GM23338 (cell line): ENCODE measurements at regions not wholly inside any gene's neighbourhood (a gene's known extent, or its start where the extent isn't known, plus 50 kb on each side); places are given as distances from the start of the nearest gene placed in this dataset.

Source experiments
- ATAC-seq: fragments of 200-7000 bp; cut with Tn5 transposase; 3 replicates; pipeline ENCODE4 v1.9.1; 2020
- DNase-seq: peaks from one replicate; pipeline ENCODE4 v3.0.0-alpha.2; 2015; ENCODE audit warnings: low spot score
- H2AFZ ChIP-seq: fragments of 200-600 bp; sonication (generic); 2 replicates; pipeline ENCODE4 v1.8.0; 2016; ENCODE audit warnings: antibody characterized with exemption, mild to moderate bottlenecking, moderate library complexity
- H3F3A ChIP-seq: fragments of 200-600 bp; sonication (generic); replicated peaks from 2 replicates; pipeline ENCODE4 v1.8.0; 2017; ENCODE audit warnings: antibody characterized with exemption, mixed run types, low read depth
- H3K27ac ChIP-seq: fragments of 200-600 bp; sonication (generic); 2 replicates; pipeline ENCODE4 v1.6.1; 2016; ENCODE audit warnings: low read depth
- H3K27me3 ChIP-seq: fragments of 200-600 bp; sonication (generic); 2 replicates; pipeline ENCODE4 v1.8.0; 2016; ENCODE audit warnings: mild to moderate bottlenecking, mixed run types, moderate library complexity; ENCODE audit not compliant: insufficient read depth
- H3K36me3 ChIP-seq: fragments of 200-600 bp; sonication (generic); 2 replicates; pipeline ENCODE4 v1.8.0; 2016; ENCODE audit warnings: mild to moderate bottlenecking; ENCODE audit not compliant: insufficient read depth
- H3K4me1 ChIP-seq: fragments of 200-600 bp; sonication (generic); 2 replicates; pipeline ENCODE4 v1.8.0; 2016; ENCODE audit warnings: mild to moderate bottlenecking, moderate library complexity; ENCODE audit not compliant: insufficient read depth
- H3K4me2 ChIP-seq: fragments of 200-600 bp; sonication (generic); 2 replicates; pipeline ENCODE4 v1.7.1; 2017; ENCODE audit warnings: mixed run types
- H3K4me3 ChIP-seq: fragments of 200-600 bp; sonication (generic); 2 replicates; pipeline ENCODE4 v1.6.1; 2016; ENCODE audit warnings: mixed run types
- H3K79me2 ChIP-seq: fragments of 200-600 bp; sonication (generic); replicated peaks from 2 replicates; pipeline ENCODE4 v1.8.0; 2017; ENCODE audit warnings: mild to moderate bottlenecking; ENCODE audit not compliant: insufficient read depth
- H3K9me2 ChIP-seq: fragments of 200-600 bp; sonication (generic); 2 replicates; pipeline ENCODE4 v1.8.0; 2017; ENCODE audit not compliant: insufficient read depth
- H4K20me1 ChIP-seq: fragments of 200-600 bp; sonication (generic); replicated peaks from 2 replicates; pipeline ENCODE4 v1.8.0; 2017; ENCODE audit warnings: mild to moderate bottlenecking; ENCODE audit not compliant: insufficient read depth
- H3K27ac Mint-ChIP-seq: 2 replicates; pipeline ENCODE4 v1.8.0; 2020; ENCODE audit warnings: inconsistent platforms, mild to moderate bottlenecking, moderate library complexity, mixed read lengths
- H3K27me3 Mint-ChIP-seq: 3 replicates; pipeline ENCODE4 v1.8.0; 2022; ENCODE audit warnings: low read depth, mild to moderate bottlenecking, moderate library complexity, mixed read lengths, inconsistent platforms; ENCODE audit not compliant: insufficient read depth, poor library complexity
- H3K36me3 Mint-ChIP-seq: 3 replicates; pipeline ENCODE4 v1.8.0; 2021; ENCODE audit warnings: low read depth, mild to moderate bottlenecking, inconsistent platforms, moderate library complexity, mixed read lengths
- H3K4me1 Mint-ChIP-seq: 3 replicates; pipeline ENCODE4 v1.8.0; 2020; ENCODE audit warnings: mild to moderate bottlenecking, inconsistent platforms, mixed read lengths
- H3K4me3 Mint-ChIP-seq: 3 replicates; pipeline ENCODE4 v1.8.0; 2021; ENCODE audit warnings: moderate library complexity, mild to moderate bottlenecking, inconsistent platforms, mixed read lengths
- H3K9me3 Mint-ChIP-seq: 3 replicates; pipeline ENCODE4 v1.8.0; 2020; ENCODE audit warnings: moderate library complexity, mild to moderate bottlenecking, inconsistent platforms, mixed read lengths
- CREB1 ChIP-seq: fragments of 250-450 bp; sonication (Bioruptor Pico); IDR thresholded peaks from 2 replicates; pipeline ENCODE4 v1.5.0; 2020; ENCODE audit warnings: low read depth, mild to moderate bottlenecking, moderate library complexity
- ETS1 ChIP-seq: IDR thresholded peaks from 2 replicates; pipeline ENCODE4 v1.6.1; 2016; ENCODE audit warnings: antibody characterized with exemption
- EZH2 ChIP-seq: fragments of 200-600 bp; sonication (generic); IDR thresholded peaks from one replicate; pipeline ENCODE4 v1.8.0; 2017; ENCODE audit warnings: antibody characterized with exemption, mild to moderate bottlenecking, low read depth; ENCODE audit not compliant: unreplicated experiment
- JUNB ChIP-seq: IDR thresholded peaks from one replicate; pipeline ENCODE4 v1.6.1; 2016; ENCODE audit warnings: antibody characterized with exemption; ENCODE audit not compliant: unreplicated experiment
- NANOG ChIP-seq: IDR thresholded peaks from 2 replicates; pipeline ENCODE4 v1.6.1; 2016; ENCODE audit warnings: antibody characterized with exemption, borderline replicate concordance
- POLR2AphosphoS5 ChIP-seq: IDR thresholded peaks from 2 replicates; pipeline ENCODE4 v1.6.1; 2016; ENCODE audit warnings: antibody characterized with exemption, low read depth
- REST ChIP-seq: IDR thresholded peaks from one replicate; pipeline ENCODE4 v1.6.1; 2018; ENCODE audit warnings: antibody characterized with exemption; ENCODE audit not compliant: unreplicated experiment
- STAT1 ChIP-seq: IDR thresholded peaks from one replicate; pipeline ENCODE4 v1.6.1; 2016; ENCODE audit warnings: antibody characterized with exemption; ENCODE audit not compliant: unreplicated experiment
- ZNF114 ChIP-seq: fragments of 250-450 bp; sonication (Bioruptor Pico); IDR thresholded peaks from 2 replicates; pipeline ENCODE4 v1.5.0; 2020; ENCODE audit warnings: mild to moderate bottlenecking, moderate library complexity
- ZNF331 ChIP-seq: fragments of 250-450 bp; sonication (Bioruptor Pico); IDR thresholded peaks from 2 replicates; pipeline ENCODE4 v1.5.0; 2020; ENCODE audit warnings: low read depth, mild to moderate bottlenecking, moderate library complexity
- ZNF462 ChIP-seq: fragments of 250-450 bp; sonication (Bioruptor Pico); IDR thresholded peaks from 2 replicates; pipeline ENCODE4 v1.5.0; 2020; ENCODE audit warnings: mild to moderate bottlenecking, moderate library complexity
- TF ChIP-seq, protein P1 (sequence below), 2 experiments: fragments of 200-600 bp in 1 of 2; sonication (generic) in 1 of 2; conservative IDR thresholded peaks; 2 replicates each; pipeline versions ENCODE4 v1.5.1 to v1.6.1; 2016 to 2017; ENCODE audit warnings: antibody characterized with exemption in 2 of 2, low read depth in 2 of 2, mild to moderate bottlenecking in 2 of 2, moderate library complexity in 1 of 2

- H3K27me3 Mint-ChIP-seq = peaks cover 8% of the 10 kb centered on the region
- peaks cover 53% of the 10 kb centered on the region for H3K9me3 Mint-ChIP-seq
- DNase-seq = no peak
- ATAC-seq = no peak
- Histone ChIP-seq H3K36me3 (no peaks in the 10 kb centered on the region), H4K20me1 (no peaks in the 10 kb centered on the region), H3K79me2 (no peaks in the 10 kb centered on the region), H3K4me2 (no peak overlapping the region), H3K4me3 (no peak overlapping the region), H3K9me2 (no peaks in the 10 kb centered on the region), H3K27ac (no peak overlapping the region), H3K27me3 (no peaks in the 10 kb centered on the region), H3K4me1 (no peaks in the 10 kb centered on the region), H3F3A (no peaks in the 10 kb centered on the region), H2AFZ (no peak overlapping the region)
- H3K27ac Mint-ChIP-seq = no peak overlapping the region
- H3K36me3 Mint-ChIP-seq = no peaks in the 10 kb centered on the region
- TF ChIP-seq ZNF331 (no peak), ZNF114 (CRISPR knock-in tag) (no peak), NANOG (no peak), CREB1 (CRISPR knock-in tag) (no peak), JUNB (no peak), ETS1 (no peak), REST (no peak), POLR2AphosphoS5 (no peak), EZH2 (no peak), STAT1 (no peak), ZNF462 (CRISPR knock-in tag) (no peak)
- TF ChIP-seq, protein P1, sequence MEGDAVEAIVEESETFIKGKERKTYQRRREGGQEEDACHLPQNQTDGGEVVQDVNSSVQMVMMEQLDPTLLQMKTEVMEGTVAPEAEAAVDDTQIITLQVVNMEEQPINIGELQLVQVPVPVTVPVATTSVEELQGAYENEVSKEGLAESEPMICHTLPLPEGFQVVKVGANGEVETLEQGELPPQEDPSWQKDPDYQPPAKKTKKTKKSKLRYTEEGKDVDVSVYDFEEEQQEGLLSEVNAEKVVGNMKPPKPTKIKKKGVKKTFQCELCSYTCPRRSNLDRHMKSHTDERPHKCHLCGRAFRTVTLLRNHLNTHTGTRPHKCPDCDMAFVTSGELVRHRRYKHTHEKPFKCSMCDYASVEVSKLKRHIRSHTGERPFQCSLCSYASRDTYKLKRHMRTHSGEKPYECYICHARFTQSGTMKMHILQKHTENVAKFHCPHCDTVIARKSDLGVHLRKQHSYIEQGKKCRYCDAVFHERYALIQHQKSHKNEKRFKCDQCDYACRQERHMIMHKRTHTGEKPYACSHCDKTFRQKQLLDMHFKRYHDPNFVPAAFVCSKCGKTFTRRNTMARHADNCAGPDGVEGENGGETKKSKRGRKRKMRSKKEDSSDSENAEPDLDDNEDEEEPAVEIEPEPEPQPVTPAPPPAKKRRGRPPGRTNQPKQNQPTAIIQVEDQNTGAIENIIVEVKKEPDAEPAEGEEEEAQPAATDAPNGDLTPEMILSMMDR (conservative IDR thresholded peaks at IDR 0.05; ENCODE audit: low read depth in 2 of 2) = no peak
- no peak overlapping the region for H3K4me3 Mint-ChIP-seq
- H3K4me1 Mint-ChIP-seq = peaks cover 9% of the 10 kb centered on the region
Observed at GRCh38 chr2:6060992-6061663, 368.9 kb downstream of the SOX11 start.
